ENCODE measurements at regions not wholly inside any gene's neighbourhood (a gene's known extent, or its start where the extent isn't known, plus 50 kb on each side); places are given as distances from the start of the nearest gene placed in this dataset.

DNA sequence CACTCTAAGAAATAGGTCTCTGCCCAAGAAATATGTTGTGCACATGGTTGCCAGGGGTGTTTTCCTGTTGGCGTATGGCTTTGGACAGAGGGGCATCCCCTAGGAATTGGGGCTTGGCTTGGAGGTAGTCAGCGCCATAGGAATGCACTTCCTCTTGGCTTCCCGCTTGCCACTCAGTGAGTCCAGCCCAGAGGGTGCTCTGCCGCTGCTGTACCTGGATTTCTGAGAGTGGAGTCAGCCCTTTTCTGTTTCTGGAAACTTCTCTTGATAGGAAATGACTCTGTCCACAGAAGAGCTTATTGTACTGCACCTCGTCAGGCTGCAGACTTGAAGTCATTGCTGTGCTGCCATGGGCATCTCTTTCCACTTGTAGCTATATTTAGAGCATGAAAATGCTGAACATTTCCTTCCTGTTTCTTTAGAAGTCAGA is 116.7 kb upstream of the MGAT5 start:
- peak overlapping the region; percentile 36 to 79 (median 66) for H3K4me3 Mint-ChIP-seq
- intact Hi-C loops (cut with micrococcal nuclease): loop anchor here in 1 of 2 donors (1.0 to 2.0 kb wide), 2 partner anchors 11 to 16 kb away; no protein-coding TSS in a partner anchor
- Histone ChIP-seq H3K27ac (ENCODE audit: low read depth, low read length) (no peak overlapping the region), H3K27me3 (ENCODE audit: control insufficient read depth in 2 of 2, insufficient read depth in 2 of 2, low read length in 2 of 2) (no peaks in the 10 kb centered on the region), H3K36me3 (ENCODE audit: control insufficient read depth in 2 of 3, insufficient read depth in 3 of 3, low read length in 3 of 3) (no peaks in the 10 kb centered on the region), H3K4me3 (ENCODE audit: low read length) (no peak overlapping the region), H3K4me1 (ENCODE audit: control insufficient read depth in 2 of 2, insufficient read depth in 2 of 2, low read length in 2 of 2) (peaks cover 18 to 27% of the 10 kb centered on the region in 2 donors), H3K9me3 (ENCODE audit: control insufficient read depth in 2 of 3, low read length in 3 of 3) (no peaks in the 10 kb centered on the region)
- DNase-seq: peak in 1 of 9 donors; percentile 16
- no peaks in the 10 kb centered on the region for H3K27me3 Mint-ChIP-seq
- ChIA-PET CTCF (interaction anchor here (0.8 to 1.2 kb wide), 2 partner anchors 9 to 10 kb away, joined by 3 to 6 read pairs; no protein-coding TSS in a partner anchor), POLR2A (interaction anchor here (0.9 kb wide), 1 partner anchor 71 kb away, joined by 3 read pairs; no protein-coding TSS in a partner anchor)
- peak; percentile 47 for ATAC-seq
- H3K36me3 Mint-ChIP-seq: peaks cover 0 to 12% (median 4%) of the 10 kb centered on the region in 5 donors
- no peaks in the 10 kb centered on the region for H3K9me3 Mint-ChIP-seq
- peaks cover 45 to 98% (median 89%) of the 10 kb centered on the region in 7 donors for H3K4me1 Mint-ChIP-seq
- peak overlapping the region in 7 of 9 donors; percentile 19 to 74 (median 60) for H3K27ac Mint-ChIP-seq

GRCh38 chr2:134138115-134138514 is 115.8 kb upstream of the MGAT5 start:
- H3K4me3 ChIP-seq (ENCODE audit: low read length): no peak overlapping the region
- H3K9me3 Mint-ChIP-seq: no peaks in the 10 kb centered on the region
- H3K4me1 ChIP-seq (ENCODE audit: control insufficient read depth in 2 of 2, insufficient read depth in 2 of 2, low read length in 2 of 2): peaks cover 18 to 27% of the 10 kb centered on the region in 2 donors
- DNase-seq (no peak), ATAC-seq (no peak)
- no peaks in the 10 kb centered on the region for H3K27me3 Mint-ChIP-seq
- H3K36me3 Mint-ChIP-seq: peaks cover 0 to 14% (median 2%) of the 10 kb centered on the region in 5 donors
- H3K9me3 ChIP-seq (ENCODE audit: control insufficient read depth in 2 of 3, low read length in 3 of 3): no peaks in the 10 kb centered on the region
- intact Hi-C loops (cut with micrococcal nuclease): no loop called here
- H3K27ac ChIP-seq (ENCODE audit: low read depth, low read length): no peak overlapping the region
- ChIA-PET POLR2A (no interaction called here), CTCF (interaction anchor here (0.6 to 0.7 kb wide), 2 partner anchors 475 to 1952 kb away, joined by 3 read pairs; no protein-coding TSS in a partner anchor)
- peak overlapping the region in 1 of 10 donors; percentile 72 for H3K4me3 Mint-ChIP-seq
- no peaks in the 10 kb centered on the region for H3K36me3 ChIP-seq (ENCODE audit: control insufficient read depth in 2 of 3, insufficient read depth in 3 of 3, low read length in 3 of 3)
- H3K27me3 ChIP-seq (ENCODE audit: control insufficient read depth in 2 of 2, insufficient read depth in 2 of 2, low read length in 2 of 2): no peaks in the 10 kb centered on the region
- peaks cover 48 to 98% (median 91%) of the 10 kb centered on the region in 7 donors for H3K4me1 Mint-ChIP-seq
- H3K27ac Mint-ChIP-seq: peak overlapping the region in 2 of 9 donors; percentile 29 to 63

- Mint-ChIP-seq H3K4me3 (no peak overlapping the region), H3K36me3 (peaks cover 0 to 26% (median 8%) of the 10 kb centered on the region in 5 donors), H3K9me3 (no peaks in the 10 kb centered on the region), H3K4me1 (peaks cover 47 to 96% (median 92%) of the 10 kb centered on the region in 7 donors), H3K27ac (peak overlapping the region in 3 of 9 donors; percentile 25 to 67 (median 57)), H3K27me3 (no peaks in the 10 kb centered on the region)
- CTCF ChIA-PET: no interaction called here
- no peak overlapping the region for H3K27ac ChIP-seq (ENCODE audit: low read depth, low read length)
- H3K4me1 ChIP-seq (ENCODE audit: control insufficient read depth in 2 of 2, insufficient read depth in 2 of 2, low read length in 2 of 2): peaks cover 18 to 27% of the 10 kb centered on the region in 2 donors
- no peaks in the 10 kb centered on the region for H3K36me3 ChIP-seq (ENCODE audit: control insufficient read depth in 2 of 3, insufficient read depth in 3 of 3, low read length in 3 of 3)
- ATAC-seq (no peak), DNase-seq (no peak)
- H3K4me3 ChIP-seq (ENCODE audit: low read length): no peak overlapping the region
- POLR2A ChIA-PET: interaction anchor here (1.0 kb wide), 1 partner anchor 25 kb away, joined by 3 read pairs; no protein-coding TSS in a partner anchor
- no peaks in the 10 kb centered on the region for H3K9me3 ChIP-seq (ENCODE audit: control insufficient read depth in 2 of 3, low read length in 3 of 3)
- intact Hi-C loops (cut with micrococcal nuclease): no loop called here
- H3K27me3 ChIP-seq (ENCODE audit: control insufficient read depth in 2 of 2, insufficient read depth in 2 of 2, low read length in 2 of 2): no peaks in the 10 kb centered on the region
Measured at GRCh38 chr2:134139611-134140010, 114.3 kb upstream of the MGAT5 start.

DNA sequence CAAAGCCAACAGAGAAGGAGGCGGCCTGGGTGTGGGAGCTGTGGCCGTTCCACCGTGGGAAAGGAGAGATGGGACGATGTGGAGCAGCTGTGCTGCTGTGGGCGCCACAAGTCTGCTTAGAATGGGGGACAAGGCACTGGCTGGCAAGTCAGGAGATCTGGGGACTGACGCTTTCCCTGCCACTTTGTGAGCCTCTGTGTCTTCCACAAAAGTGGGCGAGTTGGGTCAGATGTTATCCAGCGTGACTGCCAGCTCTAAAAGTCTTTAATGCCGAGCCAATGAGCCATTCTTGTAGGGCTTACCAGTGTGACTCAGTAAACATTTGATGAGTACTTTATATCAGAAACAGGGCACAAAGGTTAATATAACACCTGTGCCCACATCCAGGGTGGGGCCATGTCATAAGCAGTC is 113.6 kb upstream of the MGAT5 start:
- no peak for ATAC-seq
- Histone ChIP-seq H3K4me3 (ENCODE audit: low read length) (no peak overlapping the region), H3K27me3 (ENCODE audit: control insufficient read depth in 2 of 2, insufficient read depth in 2 of 2, low read length in 2 of 2) (no peaks in the 10 kb centered on the region), H3K36me3 (ENCODE audit: control insufficient read depth in 2 of 3, insufficient read depth in 3 of 3, low read length in 3 of 3) (no peaks in the 10 kb centered on the region), H3K9me3 (ENCODE audit: control insufficient read depth in 2 of 3, low read length in 3 of 3) (no peaks in the 10 kb centered on the region), H3K27ac (ENCODE audit: low read depth, low read length) (no peak overlapping the region), H3K4me1 (ENCODE audit: control insufficient read depth in 2 of 2, insufficient read depth in 2 of 2, low read length in 2 of 2) (peaks cover 18 to 27% of the 10 kb centered on the region in 2 donors)
- no peak for DNase-seq
- intact Hi-C loops (cut with micrococcal nuclease): no loop called here
- Mint-ChIP-seq H3K4me3 (no peak overlapping the region), H3K27ac (peak overlapping the region in 5 of 9 donors; percentile 12 to 67 (median 49)), H3K9me3 (no peaks in the 10 kb centered on the region), H3K4me1 (peaks cover 47 to 96% (median 91%) of the 10 kb centered on the region in 7 donors), H3K36me3 (peaks cover 0 to 26% (median 8%) of the 10 kb centered on the region in 5 donors), H3K27me3 (no peaks in the 10 kb centered on the region)
- CTCF ChIA-PET: no interaction called here
- POLR2A ChIA-PET: no interaction called here

DNA sequence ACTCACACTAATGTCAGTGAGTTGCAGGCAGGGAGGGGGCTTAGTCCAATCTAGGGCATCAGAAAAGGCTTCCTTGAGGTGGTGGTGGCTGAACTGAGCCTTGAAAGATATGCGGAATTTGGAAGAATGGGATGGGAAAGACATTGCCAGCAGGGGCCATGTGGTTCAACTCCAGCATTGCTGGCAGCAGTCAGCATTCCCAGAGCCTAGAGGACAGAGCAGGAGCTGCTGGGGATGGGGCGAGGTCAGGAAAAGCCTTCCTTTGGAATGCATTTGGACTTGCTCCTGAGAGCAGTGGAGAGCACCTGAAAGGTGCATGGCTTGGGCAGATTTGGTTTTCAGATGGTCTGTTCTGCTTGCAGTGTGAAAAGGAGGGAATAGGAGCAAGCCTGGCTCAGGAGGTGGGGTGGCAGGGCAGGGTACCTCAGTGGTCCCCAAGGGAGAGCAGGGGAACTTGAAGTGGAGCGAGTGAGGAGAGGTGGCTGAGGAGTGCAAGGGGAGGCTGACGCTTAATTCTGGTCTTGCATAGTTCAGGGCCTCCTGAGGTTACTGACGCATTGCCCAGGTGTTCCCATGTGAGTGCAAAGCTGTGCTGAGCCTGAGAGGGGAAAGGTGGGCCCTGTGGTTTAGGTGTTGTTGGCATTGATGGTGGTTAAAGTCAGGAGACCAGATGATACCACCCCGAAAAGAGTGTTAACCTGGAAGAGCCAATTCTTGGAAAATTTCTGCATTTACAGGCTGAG is 112.1 kb upstream of the MGAT5 start:
- Histone ChIP-seq H3K36me3 (ENCODE audit: control insufficient read depth in 2 of 3, insufficient read depth in 3 of 3, low read length in 3 of 3) (no peaks in the 10 kb centered on the region), H3K27ac (ENCODE audit: low read depth, low read length) (no peak overlapping the region), H3K9me3 (ENCODE audit: control insufficient read depth in 2 of 3, low read length in 3 of 3) (no peaks in the 10 kb centered on the region), H3K27me3 (ENCODE audit: control insufficient read depth in 2 of 2, insufficient read depth in 2 of 2, low read length in 2 of 2) (no peaks in the 10 kb centered on the region), H3K4me1 (ENCODE audit: control insufficient read depth in 2 of 2, insufficient read depth in 2 of 2, low read length in 2 of 2) (peaks cover 15 to 17% of the 10 kb centered on the region in 2 donors), H3K4me3 (ENCODE audit: low read length) (no peak overlapping the region)
- peaks cover 0 to 26% (median 6%) of the 10 kb centered on the region in 5 donors for H3K36me3 Mint-ChIP-seq
- no peaks in the 10 kb centered on the region for H3K9me3 Mint-ChIP-seq
- peaks cover 45 to 96% (median 85%) of the 10 kb centered on the region in 7 donors for H3K4me1 Mint-ChIP-seq
- DNase-seq (no peak), ATAC-seq (no peak)
- intact Hi-C loops (cut with micrococcal nuclease): no loop called here
- H3K27ac Mint-ChIP-seq: peak overlapping the region in 7 of 9 donors; percentile 9 to 93 (median 34)
- ChIA-PET POLR2A (interaction anchor here (1.1 kb wide), 1 partner anchor 21 kb away, joined by 3 read pairs; no protein-coding TSS in a partner anchor), CTCF (no interaction called here)
- no peaks in the 10 kb centered on the region for H3K27me3 Mint-ChIP-seq
- H3K4me3 Mint-ChIP-seq: no peak overlapping the region

GRCh38 chr2:134142341-134142738 is 111.5 kb upstream of the MGAT5 start:
- Histone ChIP-seq H3K27ac (ENCODE audit: low read depth, low read length) (no peak overlapping the region), H3K27me3 (ENCODE audit: control insufficient read depth in 2 of 2, insufficient read depth in 2 of 2, low read length in 2 of 2) (no peaks in the 10 kb centered on the region), H3K4me1 (ENCODE audit: control insufficient read depth in 2 of 2, insufficient read depth in 2 of 2, low read length in 2 of 2) (peaks cover 11 to 12% of the 10 kb centered on the region in 2 donors), H3K36me3 (ENCODE audit: control insufficient read depth in 2 of 3, insufficient read depth in 3 of 3, low read length in 3 of 3) (no peaks in the 10 kb centered on the region), H3K9me3 (ENCODE audit: control insufficient read depth in 2 of 3, low read length in 3 of 3) (no peaks in the 10 kb centered on the region), H3K4me3 (ENCODE audit: low read length) (no peak overlapping the region)
- ATAC-seq (no peak), DNase-seq (no peak)
- peak overlapping the region in 7 of 9 donors; percentile 3 to 93 (median 49) for H3K27ac Mint-ChIP-seq
- H3K27me3 Mint-ChIP-seq: no peaks in the 10 kb centered on the region
- peaks cover 40 to 96% (median 80%) of the 10 kb centered on the region in 7 donors for H3K4me1 Mint-ChIP-seq
- H3K4me3 Mint-ChIP-seq: peak overlapping the region in 1 of 10 donors; percentile 29
- ChIA-PET CTCF (no interaction called here), POLR2A (interaction anchor here (1.1 kb wide), 1 partner anchor 20 kb away, joined by 3 read pairs; no protein-coding TSS in a partner anchor)
- intact Hi-C loops (cut with micrococcal nuclease): no loop called here
- no peaks in the 10 kb centered on the region for H3K9me3 Mint-ChIP-seq
- peaks cover 0 to 26% (median 5%) of the 10 kb centered on the region in 5 donors for H3K36me3 Mint-ChIP-seq
